ENCODE measurements at regions not wholly inside any gene's neighbourhood (a gene's known extent, or its start where the extent isn't known, plus 50 kb on each side); places are given as distances from the start of the nearest gene placed in this dataset.
"Not testable (repeated sequence)": the region's sequence is repeated elsewhere in the genome, so short reads cannot be mapped to it uniquely, and the experiment has no call there.

DNA sequence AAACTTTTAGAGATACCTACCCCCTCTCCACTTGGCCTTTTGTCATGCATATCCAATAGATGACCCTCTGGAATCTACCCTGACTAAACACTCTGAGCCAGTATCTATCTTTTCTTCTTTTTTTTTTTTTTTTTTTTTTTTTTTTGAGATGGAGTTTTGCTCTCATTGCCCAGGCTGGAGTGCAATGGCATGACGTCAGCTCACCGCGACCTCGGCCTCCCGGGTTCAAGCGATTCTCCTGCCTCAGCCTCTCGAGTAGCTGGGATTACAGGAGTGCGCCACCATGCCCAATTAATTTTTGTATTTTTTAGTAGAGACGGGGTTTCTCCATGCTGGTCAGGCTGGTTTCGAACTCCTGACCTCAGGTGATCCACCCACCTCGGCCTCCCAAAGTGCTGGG, 50.8 kb upstream of the GRIN2B start:
- DNase-seq (ENCODE audit: low read depth): not testable (repeated sequence)

DNA sequence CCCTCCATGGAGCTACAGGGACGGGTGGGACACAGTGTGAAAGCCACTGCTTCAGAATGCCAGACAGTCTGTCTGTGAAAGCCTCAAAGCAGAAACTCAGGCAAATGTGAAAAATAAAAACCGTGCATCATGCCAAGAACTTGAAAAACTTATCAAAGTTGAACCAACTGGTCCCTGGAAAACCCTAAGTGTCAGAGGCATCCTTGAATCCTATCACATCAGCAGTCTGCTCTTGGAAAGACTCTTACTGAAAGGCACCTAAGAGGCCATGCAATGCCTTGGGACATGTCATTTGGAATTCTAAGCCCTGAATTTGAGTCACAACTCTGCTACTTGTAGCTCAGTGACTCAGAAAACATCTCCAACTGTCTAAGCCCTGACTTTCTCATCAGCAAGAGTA, 62.4 kb upstream of the GRIN2B start:
- DNase-seq (ENCODE audit: low read depth): no peak

DNA sequence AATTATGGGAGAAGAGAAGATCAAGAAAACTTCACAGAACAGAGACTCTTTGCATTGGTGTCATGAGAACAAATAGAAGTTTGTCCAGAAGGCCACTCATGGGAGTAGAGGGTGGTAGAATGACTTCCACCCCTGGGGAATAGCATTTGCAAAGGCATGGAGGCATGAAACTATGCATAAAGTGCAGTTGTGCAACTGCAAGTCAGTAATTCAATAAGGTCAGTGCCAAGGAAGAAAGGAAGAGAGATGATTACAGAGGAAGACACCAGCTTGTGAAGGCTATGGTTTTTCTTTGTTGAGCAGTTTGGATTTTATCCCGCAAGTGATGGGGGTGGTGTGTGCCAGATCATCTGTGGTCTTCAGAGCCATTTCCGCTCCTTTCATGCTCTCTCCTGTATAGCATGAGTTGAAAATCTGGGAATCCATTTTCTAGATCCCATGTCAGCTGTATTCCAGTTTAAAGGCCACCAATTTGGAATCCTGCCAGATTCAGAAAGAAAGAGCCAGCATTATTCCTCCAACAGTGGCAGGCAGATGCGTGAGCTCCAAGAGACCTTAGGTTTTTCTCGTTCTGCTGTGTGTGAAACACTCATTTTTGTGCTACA, 67.6 kb upstream of the GRIN2B start:
- DNase-seq (ENCODE audit: low read depth): no peak

DNA sequence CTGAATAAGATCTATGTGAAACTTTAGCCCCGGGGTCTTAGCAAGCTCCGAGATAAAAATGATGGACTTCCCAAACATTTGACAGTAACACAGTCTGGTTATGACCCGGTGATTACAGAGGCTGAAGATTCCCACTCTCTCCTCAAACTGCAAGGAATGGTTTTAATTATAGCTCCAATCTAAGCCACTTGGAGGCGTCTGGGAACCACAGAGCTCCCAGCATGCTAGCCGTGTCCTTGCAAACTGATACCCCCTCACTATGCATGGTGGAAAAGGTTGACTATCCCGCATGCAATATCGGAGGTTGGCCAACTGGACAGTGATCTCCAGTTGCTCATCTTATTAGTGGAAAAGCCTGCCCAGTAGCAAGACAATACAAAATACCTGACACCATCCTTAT, 76.5 kb upstream of the GRIN2B start:
- DNase-seq (ENCODE audit: low read depth): no peak

DNA sequence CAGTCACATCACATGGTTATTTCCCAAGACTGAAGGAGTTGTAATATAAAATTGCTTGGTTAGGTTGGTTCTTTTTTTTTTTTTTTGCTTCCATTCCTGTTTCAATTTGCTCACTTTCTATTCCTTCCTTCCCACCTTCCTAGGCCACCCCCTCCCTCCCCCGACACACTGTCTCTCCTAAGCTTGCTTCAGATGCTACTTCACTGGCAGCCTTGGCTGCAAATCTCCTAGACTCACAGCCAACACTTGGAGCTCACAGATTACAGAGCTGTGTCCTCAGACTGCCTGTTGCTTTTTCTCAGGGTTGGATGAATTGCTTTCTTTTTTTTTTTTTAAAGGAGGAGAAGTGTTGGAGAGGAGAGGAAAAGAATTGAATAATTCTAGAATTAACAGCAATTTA, 77.3 kb upstream of the GRIN2B start:
- no peak for DNase-seq (ENCODE audit: low read depth)

DNA sequence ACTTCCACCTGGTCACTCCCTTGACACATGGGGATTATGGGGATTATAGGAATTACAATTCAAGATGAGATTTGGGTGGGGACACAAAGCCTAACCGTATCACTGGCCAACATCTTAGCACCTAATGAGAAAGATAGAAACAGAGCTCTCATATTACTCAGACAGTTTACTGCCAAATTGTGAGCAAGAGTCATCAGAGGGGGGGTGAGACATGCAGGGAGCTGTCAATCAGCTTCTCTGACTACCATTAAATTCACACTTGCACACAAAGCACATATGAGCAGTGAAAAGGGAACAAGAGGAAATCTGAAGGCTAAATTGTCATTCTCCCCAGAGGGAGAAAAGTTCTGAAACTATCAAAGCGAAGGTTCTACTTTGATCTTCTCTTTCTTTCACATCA, 78.1 kb upstream of the GRIN2B start:
- no peak for DNase-seq (ENCODE audit: low read depth)

DNA sequence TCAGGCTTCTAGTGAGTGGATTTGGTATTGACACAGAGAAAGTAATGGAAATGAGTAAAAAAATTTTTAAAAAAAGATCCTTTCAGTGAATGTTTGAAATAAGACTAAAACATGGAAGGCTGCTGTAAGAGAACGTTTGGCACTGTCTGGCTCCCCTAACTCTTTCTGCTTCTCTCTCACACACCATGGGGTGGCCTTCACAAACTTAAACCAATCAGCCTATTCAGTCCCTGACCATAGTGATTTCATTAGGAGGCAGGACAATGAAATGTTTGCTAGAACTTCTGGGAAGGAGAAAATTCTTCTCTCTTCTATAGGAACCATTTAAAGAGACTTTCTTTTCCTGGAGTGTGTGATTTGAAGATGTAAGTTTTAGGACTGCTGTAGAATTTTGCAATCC, 84.2 kb upstream of the GRIN2B start:
- no peak for DNase-seq (ENCODE audit: low read depth)

DNA sequence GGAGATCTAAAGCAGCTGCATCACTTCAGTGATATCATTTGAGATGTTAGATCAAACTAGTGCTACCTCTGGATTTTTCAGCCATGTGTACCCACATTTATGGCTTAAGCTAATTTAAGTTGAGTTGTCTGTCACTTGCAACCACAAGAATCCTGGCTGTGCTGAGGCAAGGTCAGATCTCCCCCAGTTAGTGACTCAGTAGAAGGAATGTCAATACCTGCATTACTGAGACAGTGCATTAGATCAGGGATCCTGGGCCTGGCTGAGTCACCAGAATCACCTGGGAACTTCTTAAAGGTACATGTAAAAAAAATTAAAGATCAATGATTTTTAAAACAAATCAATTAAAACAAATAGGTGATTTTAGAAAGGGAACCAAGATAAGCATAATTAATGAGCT, 84.6 kb upstream of the GRIN2B start:
- no peak for DNase-seq (ENCODE audit: low read depth)

DNA sequence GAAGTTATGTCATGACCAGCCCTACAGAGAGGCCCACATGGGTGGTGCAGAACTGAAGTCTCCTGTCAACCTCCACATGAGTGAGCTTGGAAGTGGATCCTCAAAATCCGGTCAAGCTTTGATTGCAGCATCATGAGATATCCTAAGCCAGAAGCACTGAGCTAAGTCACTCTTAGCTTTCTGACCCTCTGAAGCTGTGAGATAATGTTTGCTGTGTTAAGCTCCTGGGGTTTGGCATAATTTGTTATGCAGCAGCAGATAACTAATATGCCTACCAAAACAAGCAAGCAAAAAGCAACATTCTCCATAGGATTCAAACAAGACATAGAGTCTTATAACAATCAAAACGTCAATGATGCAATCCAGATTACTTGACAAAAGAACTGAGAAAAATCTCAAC, 87.6 kb upstream of the GRIN2B start:
- DNase-seq (ENCODE audit: low read depth): no peak

DNA sequence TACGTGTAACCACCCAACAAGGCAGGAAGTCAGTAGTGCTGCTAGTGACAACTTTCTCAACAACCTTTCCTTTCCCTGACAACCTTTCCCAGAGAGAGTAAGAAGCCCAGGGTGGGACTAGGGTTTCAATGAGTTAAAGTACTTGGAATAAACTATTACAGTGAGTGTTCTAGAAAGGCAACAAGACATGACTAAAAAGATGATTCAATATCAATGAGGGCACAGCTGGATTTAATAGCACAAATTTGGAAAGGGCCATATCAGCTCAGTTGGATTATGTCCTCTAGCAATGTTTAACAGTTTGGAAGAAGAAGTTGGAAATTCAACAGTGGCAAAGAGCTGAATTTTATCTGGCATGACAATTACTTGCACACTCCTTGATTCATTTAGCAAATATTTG, 90.4 kb upstream of the GRIN2B start:
- no peak for DNase-seq (ENCODE audit: low read depth)

DNA sequence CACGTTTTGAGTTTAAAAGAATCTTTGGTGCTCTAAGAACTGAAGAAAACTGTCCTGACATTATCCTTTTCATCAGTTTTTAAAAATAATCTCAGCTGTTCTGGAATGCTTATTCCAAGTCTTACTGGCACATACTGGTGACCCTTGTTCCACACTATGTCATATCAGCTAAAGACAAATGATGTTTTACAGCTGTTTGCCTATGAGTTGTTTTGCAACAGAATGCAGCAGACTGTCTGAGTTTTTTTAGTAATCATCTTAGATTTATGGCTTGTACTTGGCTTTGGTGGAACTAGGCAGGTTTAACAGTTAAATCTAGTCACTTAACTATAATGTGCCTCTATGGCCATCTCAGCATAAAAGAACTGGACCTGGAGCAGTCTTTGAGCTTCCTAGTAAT, 91.6 kb upstream of the GRIN2B start:
- no peak for DNase-seq (ENCODE audit: low read depth)

DNA sequence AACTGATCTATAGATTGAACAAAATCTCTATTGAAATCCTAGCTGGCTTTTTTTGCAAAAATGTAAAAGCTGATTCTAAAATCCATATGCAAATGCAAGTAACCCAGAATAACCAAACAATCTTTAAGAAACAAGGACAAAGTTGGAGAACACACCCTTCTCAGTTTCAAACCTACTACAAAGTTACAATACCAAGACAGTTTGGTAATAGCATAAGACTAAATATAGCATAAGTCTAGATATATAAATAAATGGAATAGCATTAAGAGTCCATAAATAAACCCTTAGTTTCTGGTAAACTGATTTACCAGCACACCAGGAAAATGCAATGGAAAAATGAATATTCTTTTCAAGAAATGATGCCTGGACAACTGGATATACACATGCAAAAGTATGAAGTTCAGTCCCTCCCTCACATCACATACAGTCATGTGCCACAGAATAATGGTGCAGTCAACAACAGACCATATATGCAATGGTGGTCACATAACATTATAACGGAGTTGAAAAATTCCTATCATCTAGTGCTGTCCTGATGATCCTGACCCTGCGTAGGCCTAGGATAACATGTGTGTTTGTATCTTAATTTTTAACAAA, 94.5 kb upstream of the GRIN2B start:
- DNase-seq (ENCODE audit: low read depth): no peak

DNA sequence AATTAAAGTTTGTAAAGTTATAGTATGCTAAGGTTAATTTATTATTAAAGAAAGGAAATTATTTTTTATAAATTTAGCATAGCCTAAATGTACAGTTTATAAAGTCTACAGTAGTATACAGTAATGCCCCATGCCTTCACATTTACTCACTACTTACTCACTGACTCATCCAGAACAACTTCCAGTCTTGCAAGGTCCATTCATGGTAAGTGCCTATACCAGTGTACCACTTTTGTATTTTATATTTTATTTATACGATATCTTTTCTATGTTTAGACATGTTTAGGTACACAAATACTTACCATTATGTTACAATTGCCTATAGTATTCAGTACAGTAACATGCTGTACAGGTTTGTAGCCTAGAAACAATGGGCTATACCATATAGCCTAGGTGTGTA, 95.1 kb upstream of the GRIN2B start:
- DNase-seq (ENCODE audit: low read depth): no peak

DNA sequence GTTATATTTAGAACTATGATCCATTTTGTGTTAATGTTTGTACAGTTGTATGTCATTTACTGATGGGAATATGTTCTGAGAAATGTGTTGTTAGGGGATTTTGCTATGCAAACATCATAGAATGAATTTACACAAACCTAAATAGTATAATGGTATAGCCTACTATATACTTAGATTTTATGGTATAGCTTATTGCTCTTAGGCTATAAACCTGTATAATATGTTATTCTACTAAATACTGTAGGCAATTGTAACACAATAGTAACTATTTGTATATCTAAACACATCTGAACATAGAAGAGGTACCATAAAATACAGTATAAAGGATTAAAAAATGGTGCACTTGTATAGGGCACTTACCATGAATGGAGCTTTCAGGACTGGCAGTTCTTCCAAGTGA, 105.4 kb upstream of the GRIN2B start:
- DNase-seq (ENCODE audit: low read depth): no peak

DNA sequence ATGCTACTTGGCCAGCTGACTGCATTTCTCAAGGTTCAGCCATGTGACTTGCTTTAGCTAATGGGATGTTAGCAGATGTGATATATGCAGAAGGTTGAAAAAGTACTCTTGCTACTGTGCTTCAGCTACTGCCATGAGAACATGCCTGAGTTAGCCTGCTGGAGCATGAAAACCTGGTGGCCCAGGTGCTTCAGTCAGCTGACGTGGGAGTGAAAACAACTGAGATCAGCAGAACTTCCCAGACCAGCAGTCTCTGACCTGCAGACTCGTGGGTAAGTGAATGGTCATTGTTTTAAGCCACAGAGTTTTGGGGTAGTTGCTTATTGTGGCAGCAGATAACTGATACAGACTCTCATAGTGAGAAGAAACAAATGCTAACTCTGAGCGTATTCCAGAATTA, 118.6 kb upstream of the GRIN2B start:
- no peak for DNase-seq (ENCODE audit: low read depth)

DNA sequence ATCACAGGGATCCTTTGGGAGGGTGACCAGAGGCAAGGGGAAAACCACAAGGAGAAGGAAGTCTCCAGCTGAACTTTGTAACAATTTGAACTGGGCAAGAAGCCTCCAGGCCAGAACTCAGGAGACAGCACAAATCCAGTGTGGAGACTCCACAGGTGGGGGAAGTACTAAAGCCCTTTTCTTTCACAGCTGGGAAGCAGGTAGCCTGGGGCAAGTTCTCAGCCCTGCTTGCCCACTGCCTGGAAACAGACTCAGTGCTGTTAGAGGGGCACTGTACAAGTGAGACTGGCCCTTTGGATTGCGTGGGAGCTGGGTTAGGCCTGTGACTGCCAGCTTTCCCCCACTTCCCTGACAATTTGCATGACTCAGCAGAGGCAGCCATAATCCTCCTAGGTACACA, 120.2 kb upstream of the GRIN2B start:
- not testable (repeated sequence) for DNase-seq (ENCODE audit: low read depth)

DNA sequence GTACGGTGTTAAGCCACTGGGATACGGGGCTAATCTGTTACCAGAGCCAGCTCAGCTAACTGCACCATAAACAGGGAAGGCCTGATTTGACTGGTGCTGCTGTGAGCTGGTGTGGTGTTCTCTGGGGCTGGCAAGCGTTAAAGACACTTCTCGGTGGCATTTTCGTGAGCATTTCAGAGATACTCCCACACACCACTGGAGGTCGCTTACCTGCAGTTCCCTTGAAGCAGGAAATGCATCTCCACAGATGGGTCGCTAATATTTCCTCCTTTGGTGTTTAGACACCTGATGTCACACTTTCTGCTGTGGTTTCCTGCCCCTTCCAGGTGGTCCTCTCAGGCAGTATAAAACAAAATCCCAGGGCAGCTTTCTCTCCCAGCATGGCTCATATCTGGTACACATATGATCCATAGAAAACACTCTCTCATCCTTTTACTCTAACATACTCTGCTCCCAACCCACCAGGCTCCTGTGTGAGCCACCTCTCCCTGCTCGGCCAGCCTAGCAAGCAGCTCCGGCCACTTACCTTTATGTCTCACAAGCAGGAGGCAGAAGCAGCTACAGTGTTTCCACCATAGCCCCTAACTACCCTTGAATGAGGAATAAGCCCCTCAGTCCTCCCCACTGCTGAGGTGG, 129.9 kb upstream of the GRIN2B start:
- DNase-seq (ENCODE audit: low read depth): no peak

DNA sequence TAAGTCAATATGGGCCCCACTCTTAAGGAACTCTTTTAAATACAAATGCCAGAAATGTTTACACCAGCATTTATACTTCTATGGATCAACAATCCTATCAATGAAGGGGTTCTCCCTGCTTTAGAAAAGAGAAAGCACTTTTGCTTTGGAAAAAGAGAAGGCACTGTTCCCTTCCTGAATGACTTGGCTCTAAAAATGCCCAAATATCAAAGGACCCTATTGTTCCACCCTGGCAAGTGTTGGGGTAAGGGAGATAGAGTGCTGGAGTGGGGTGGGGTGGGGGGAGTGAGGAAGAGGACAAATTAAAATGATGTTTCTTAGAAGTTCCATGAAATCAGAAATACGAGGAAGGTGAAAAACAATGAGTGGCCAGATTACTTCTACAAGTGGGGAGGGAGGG, 131.6 kb upstream of the GRIN2B start:
- no peak for DNase-seq (ENCODE audit: low read depth)

DNA sequence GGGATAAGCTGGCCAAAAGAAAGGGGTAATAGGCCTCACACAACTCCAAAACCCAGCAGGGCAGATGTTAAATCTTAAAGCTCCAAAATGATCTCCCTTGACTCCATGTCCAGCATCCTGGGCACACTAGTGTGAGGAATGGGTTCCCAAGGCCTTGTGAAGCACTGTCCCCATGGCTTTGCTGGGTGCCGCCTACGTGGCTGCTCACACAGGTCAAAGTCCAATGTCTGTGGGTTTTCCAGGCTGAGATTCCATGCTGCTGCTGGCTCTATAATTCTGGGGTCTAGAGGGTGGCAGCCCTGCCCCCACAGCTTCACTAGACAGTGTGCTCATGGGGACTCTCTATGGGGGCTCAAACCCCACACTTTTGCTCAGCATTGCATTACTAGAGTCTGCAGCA, 145.3 kb upstream of the GRIN2B start:
- DNase-seq (ENCODE audit: low read depth): no peak

DNA sequence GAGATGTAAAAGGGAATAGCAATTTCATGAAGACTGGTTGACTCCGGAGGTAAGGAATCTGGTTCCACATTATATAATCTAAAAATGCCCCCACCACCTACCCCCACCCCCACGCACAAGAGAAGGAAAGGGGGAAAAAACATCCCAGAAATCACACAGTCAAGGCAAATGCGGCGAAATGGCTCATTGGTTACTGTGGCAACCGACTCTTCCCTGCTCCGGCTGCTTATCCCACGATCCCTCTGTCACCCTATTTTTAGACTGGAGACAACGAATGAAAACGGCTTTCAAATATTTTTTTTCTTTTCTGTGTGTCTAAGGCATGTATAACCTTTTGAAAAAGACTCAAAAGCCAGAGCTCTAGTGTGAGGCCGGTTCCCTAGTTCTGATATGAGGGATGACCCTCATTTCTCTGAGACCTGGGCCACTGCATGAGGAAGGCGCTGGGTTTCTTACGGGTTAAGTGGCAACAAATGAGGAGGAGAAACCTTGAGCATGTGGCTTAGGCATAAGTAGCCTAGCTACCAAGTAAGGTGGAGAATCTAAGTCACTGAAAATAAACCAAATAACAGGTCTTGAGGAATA, 148.3 kb upstream of the GRIN2B start:
- DNase-seq (ENCODE audit: low read depth): no peak

DNA sequence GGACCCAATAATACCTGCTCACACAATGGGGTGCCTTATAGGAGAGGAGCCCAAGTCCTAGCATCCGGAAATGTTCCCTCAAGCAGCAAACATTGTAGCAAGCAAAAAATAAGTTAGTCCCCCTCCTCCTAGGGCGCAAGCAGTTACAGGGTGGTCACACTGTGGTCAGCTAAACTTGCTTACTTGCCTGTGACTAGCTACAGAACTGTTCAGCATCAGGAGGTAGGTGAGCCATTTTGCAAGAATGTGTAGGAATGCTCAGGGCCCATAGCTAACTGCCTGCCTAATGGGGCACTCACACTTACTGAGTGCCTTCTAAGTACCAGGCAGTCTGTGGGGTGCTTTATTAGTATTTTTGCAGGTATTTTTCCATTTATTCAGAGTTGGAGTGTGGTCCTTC, 154.6 kb upstream of the GRIN2B start:
- DNase-seq (ENCODE audit: low read depth): no peak

DNA sequence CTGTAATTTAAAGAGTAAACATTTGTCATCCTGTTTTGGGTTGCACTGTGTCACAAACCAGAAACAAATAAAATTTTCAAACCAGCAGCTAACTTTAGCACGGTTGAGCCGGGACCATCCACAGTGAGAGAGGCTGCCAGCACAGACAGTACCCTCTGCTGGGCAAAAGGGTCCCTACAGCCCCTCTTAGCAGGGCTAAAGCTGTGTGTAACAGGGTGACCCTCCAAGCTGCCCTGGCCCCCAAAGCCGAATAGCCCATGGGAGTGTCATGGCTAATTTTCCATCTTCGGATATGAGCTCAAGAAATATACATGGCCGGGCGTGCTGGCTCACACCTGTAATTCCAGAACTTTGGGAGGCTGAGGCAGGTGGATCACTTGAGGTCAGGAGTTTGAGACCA, 157.1 kb upstream of the GRIN2B start:
- DNase-seq (ENCODE audit: low read depth): no peak

DNA sequence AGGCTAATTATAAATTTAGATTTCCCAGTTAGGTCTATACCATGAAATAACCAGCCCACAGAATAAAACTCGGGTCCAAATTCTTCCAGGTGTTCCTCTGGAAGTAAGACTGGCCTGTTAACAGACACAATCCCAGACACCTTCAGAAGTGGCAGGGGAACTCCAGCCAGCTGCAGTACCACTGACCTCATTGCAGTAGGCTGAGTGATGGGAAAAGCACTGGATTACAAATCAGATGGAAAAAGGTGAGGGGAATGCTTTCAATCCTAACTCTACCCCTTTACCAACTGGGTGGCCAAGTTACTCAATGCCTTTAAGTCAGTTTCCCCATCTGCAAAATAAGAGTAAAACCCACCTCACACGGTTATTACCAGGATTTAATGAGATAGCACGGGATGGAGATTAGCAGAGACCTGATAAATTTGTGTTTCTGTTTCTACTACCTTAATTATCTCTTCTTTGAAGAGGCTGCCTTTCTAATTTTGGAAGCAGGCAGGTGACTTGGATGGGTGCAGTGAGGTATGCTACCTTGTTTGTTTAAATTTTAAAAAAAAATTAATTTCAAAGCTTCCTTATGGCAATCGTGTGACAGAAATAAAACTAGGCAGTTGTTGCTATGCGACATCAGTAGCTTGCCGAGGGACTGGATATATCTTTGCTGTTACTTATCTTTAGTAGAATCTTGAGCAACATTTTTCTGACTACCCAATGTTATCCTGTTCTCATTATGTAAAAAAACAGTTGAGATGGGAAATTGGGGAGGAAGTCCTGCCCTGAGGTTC, 167.3 kb upstream of the GRIN2B start:
- DNase-seq (ENCODE audit: low read depth): no peak
